HCT116 (cell line): ENCODE measurements at regions not wholly inside any gene's neighbourhood (a gene's known extent, or its start where the extent isn't known, plus 50 kb on each side); places are given as distances from the start of the nearest gene placed in this dataset.

Experiments used
- ATAC-seq: fragments of 200-7000 bp; cut with Tn5 transposase; 2 replicates; pipeline ENCODE4 v1.9.1; 2020; ENCODE audit warnings: mild to moderate bottlenecking, moderate library complexity
- BruUV-seq: library from RNA; stranded (reverse); fragments of 400-500 nt; replicated peaks from 2 replicates; lab custom pipeline; 2021; lab: Mats Ljungman, UMichigan
- CTCF ChIA-PET: fragments of 300-600 bp; sonication (Branson Sonifier 250); formaldehyde crosslinking; loops from one replicate; lab custom pipeline; 2021; ENCODE audit warnings: antibody characterized with exemption; lab: Charles Lee
- POLR2A ChIA-PET: fragments of 300-600, 350-600 bp; sonication (Branson Sonifier 250); formaldehyde crosslinking; loops from one replicate; lab custom pipeline; 2021; ENCODE audit warnings: antibody characterized with exemption; lab: Charles Lee
- RAD21 ChIA-PET, 2 experiments: fragments of 300-600 bp; sonication (Branson Sonifier 250); formaldehyde crosslinking; loops; one replicate each; lab custom pipeline; 2023; ENCODE audit warnings: low total read pairs in 2 of 2; ENCODE audit not compliant: uncharacterized antibody in 2 of 2, unreplicated experiment in 2 of 2, low non-redundant PET in 1 of 2; lab: Charles Lee
- DNase-seq: peaks from one replicate; pipeline ENCODE4 v3.0.0-alpha.2; 2010; ENCODE audit warnings: low read depth, low spot score
- H2AFZ ChIP-seq: fragments of 200-600 bp; shearing (Covaris generic), sonication (generic); 2 replicates; pipeline ENCODE4 v1.6.1; 2017; ENCODE audit warnings: low read depth, mixed run types, mixed read lengths, antibody characterized with exemption, low read length; ENCODE audit not compliant: poor library complexity, severe bottlenecking
- H3K27ac ChIP-seq: 2 replicates; pipeline ENCODE4 v1.5.1; 2012; ENCODE audit warnings: low read depth, low read length
- H3K27me3 ChIP-seq: fragments of 200-600 bp; sonication (generic); 2 replicates; pipeline ENCODE4 v1.6.1; 2016; ENCODE audit warnings: mixed run types, low read length, mixed read lengths; ENCODE audit not compliant: insufficient read depth
- H3K36me3 ChIP-seq, 2 experiments: fragments of 200-500 bp in 1 of 2; fragments of 200-600 bp in 1 of 2; sonication (Bioruptor generic) in 1 of 2; sonication (generic) in 1 of 2; 2 replicates each; pipeline versions ENCODE4 v1.5.1 to v1.6.1; 2014 to 2016; ENCODE audit warnings: low read length in 2 of 2, inconsistent platforms in 1 of 2, mixed read lengths in 1 of 2, mixed run types in 1 of 2; ENCODE audit not compliant: insufficient read depth in 2 of 2, control insufficient read depth in 1 of 2
- H3K4me1 ChIP-seq, 2 experiments: fragments of 200-600 bp in 1 of 2; sonication (generic) in 1 of 2; 2 replicates each; pipeline versions ENCODE4 v1.5.1 to v1.6.1; 2012 to 2017; ENCODE audit warnings: low read length in 2 of 2, inconsistent platforms in 1 of 2, mild to moderate bottlenecking in 1 of 2, mixed read lengths in 1 of 2, mixed run types in 1 of 2, moderate library complexity in 1 of 2; ENCODE audit not compliant: insufficient read depth in 2 of 2, control insufficient read depth in 1 of 2
- H3K4me2 ChIP-seq: fragments of 200-600 bp; sonication (generic); 2 replicates; pipeline ENCODE4 v1.6.1; 2017; ENCODE audit warnings: mixed run types, low read length, mixed read lengths
- H3K4me3 ChIP-seq, 2 experiments: fragments of 200-600 bp in 1 of 2; sonication (generic) in 1 of 2; replicated peaks in 1 of 2; 2 replicates each; pipeline ENCODE4 v1.5.1; 2011 to 2016; ENCODE audit warnings: low read length in 2 of 2, control low read depth in 1 of 2, low read depth in 1 of 2, mild to moderate bottlenecking in 1 of 2, mixed read lengths in 1 of 2, mixed run types in 1 of 2
- H3K79me2 ChIP-seq: fragments of 200-600 bp; sonication (generic); 2 replicates; pipeline ENCODE4 v1.6.1; 2017; ENCODE audit warnings: mild to moderate bottlenecking, mixed run types, low read length, moderate library complexity, mixed read lengths; ENCODE audit not compliant: insufficient read depth
- H3K9ac ChIP-seq: fragments of 200-600 bp; sonication (generic); 2 replicates; pipeline ENCODE4 v1.6.1; 2016; ENCODE audit warnings: low read length, mixed read lengths
- H3K9me2 ChIP-seq: fragments of 200-600 bp; sonication (generic), shearing (Covaris generic); 2 replicates; pipeline ENCODE4 v1.6.1; 2017; ENCODE audit warnings: mixed run types, mild to moderate bottlenecking, moderate library complexity; ENCODE audit not compliant: insufficient read depth
- H3K9me3 ChIP-seq, 2 experiments: fragments of 200-500 bp in 1 of 2; fragments of 200-600 bp in 1 of 2; sonication (Bioruptor generic) in 1 of 2; sonication (generic) in 1 of 2; 2 replicates each; pipeline ENCODE4 v1.6.1; 2014 to 2017; ENCODE audit warnings: low read length in 2 of 2, mixed read lengths in 2 of 2, inconsistent platforms in 1 of 2, low read depth in 1 of 2, mild to moderate bottlenecking in 1 of 2, mixed run types in 1 of 2, moderate library complexity in 1 of 2; ENCODE audit not compliant: control insufficient read depth in 1 of 2, insufficient read depth in 1 of 2
- H4K20me1 ChIP-seq: fragments of 200-600 bp; sonication (generic), shearing (Covaris generic); 2 replicates; pipeline ENCODE4 v1.6.1; 2017; ENCODE audit warnings: mixed run types, mild to moderate bottlenecking, moderate library complexity; ENCODE audit not compliant: insufficient read depth
- ATF3 ChIP-seq: IDR thresholded peaks from 2 replicates; pipeline ENCODE4 v1.6.1; 2012
- CBX3 ChIP-seq: IDR thresholded peaks from 2 replicates; pipeline ENCODE4 v1.6.1; 2012; ENCODE audit warnings: low read depth
- CEBPB ChIP-seq: IDR thresholded peaks from 2 replicates; pipeline ENCODE4 v1.6.1; 2012; ENCODE audit warnings: low read depth
- CTCF ChIP-seq, 3 experiments: fragments of 200-600 bp in 1 of 3; sonication (generic) in 1 of 3; IDR thresholded peaks in 2 of 3; conservative IDR thresholded peaks in 1 of 3; 2 replicates each; pipeline ENCODE4 v1.5.1; 2012 to 2017; ENCODE audit warnings: low read depth in 2 of 3, low read length in 2 of 3, antibody characterized with exemption in 1 of 3, borderline replicate concordance in 1 of 3, control low read depth in 1 of 3, mild to moderate bottlenecking in 1 of 3, mixed read lengths in 1 of 3, mixed run types in 1 of 3, moderate library complexity in 1 of 3; ENCODE audit not compliant: insufficient read depth in 1 of 3
- EGR1 ChIP-seq: IDR thresholded peaks from 2 replicates; pipeline ENCODE4 v1.6.1; 2012; ENCODE audit warnings: low read depth
- ELF1 ChIP-seq: IDR thresholded peaks from 2 replicates; pipeline ENCODE4 v1.6.1; 2012; ENCODE audit warnings: low read depth, borderline replicate concordance
- EZH2 ChIP-seq: fragments of 200-600 bp; sonication (generic); IDR thresholded peaks from 2 replicates; pipeline ENCODE4 v1.6.1; 2017; ENCODE audit warnings: antibody characterized with exemption, mixed run types
- EZH2phosphoT487 ChIP-seq: fragments of 200-600 bp; IDR thresholded peaks from 2 replicates; pipeline ENCODE4 v1.6.1; 2018; ENCODE audit warnings: antibody characterized with exemption, borderline replicate concordance
- FOSL1 ChIP-seq: IDR thresholded peaks from 2 replicates; pipeline ENCODE4 v1.6.1; 2012; ENCODE audit warnings: low read depth
- JUND ChIP-seq: IDR thresholded peaks from 2 replicates; pipeline ENCODE4 v1.6.1; 2012
- MAX ChIP-seq: IDR thresholded peaks from 2 replicates; pipeline ENCODE4 v1.6.1; 2012
- POLR2A ChIP-seq: IDR thresholded peaks from 2 replicates; pipeline ENCODE4 v1.7.0; 2011; ENCODE audit warnings: borderline replicate concordance; ENCODE audit not compliant: insufficient read depth, insufficient read length; ENCODE audit errors: extremely low read depth
- POLR2AphosphoS5 ChIP-seq: IDR thresholded peaks from 2 replicates; pipeline ENCODE4 v1.6.1; 2011; ENCODE audit warnings: mild to moderate bottlenecking, low read depth, low read length, moderate library complexity
- SIN3A ChIP-seq: IDR thresholded peaks from 2 replicates; pipeline ENCODE4 v1.6.1; 2012; ENCODE audit warnings: low read depth
- SP1 ChIP-seq: IDR thresholded peaks from 2 replicates; pipeline ENCODE4 v1.6.1; 2012; ENCODE audit warnings: low read depth
- SRF ChIP-seq: IDR thresholded peaks from 2 replicates; pipeline ENCODE4 v1.6.1; 2012; ENCODE audit warnings: low read depth
- TCF7L2 ChIP-seq: IDR thresholded peaks from 2 replicates; pipeline ENCODE4 v1.7.0; 2011; ENCODE audit warnings: borderline replicate concordance, inconsistent platforms; ENCODE audit not compliant: insufficient read depth, insufficient read length; ENCODE audit errors: extremely low read depth
- ZBTB33 ChIP-seq: IDR thresholded peaks from 2 replicates; pipeline ENCODE4 v1.6.1; 2011; ENCODE audit warnings: mild to moderate bottlenecking, low read length, moderate library complexity; ENCODE audit not compliant: insufficient replicate concordance; ENCODE audit errors: extremely low read depth
- ZFX ChIP-seq: fragments of 450-650 bp; IDR thresholded peaks from 2 replicates; pipeline ENCODE4 v1.6.1; 2017
- ZNF274 ChIP-seq: fragments of 200-500 bp; sonication (Bioruptor generic); IDR thresholded peaks from 2 replicates; pipeline ENCODE4 v1.6.1; 2014; ENCODE audit warnings: mild to moderate bottlenecking, low read depth, low read length, inconsistent platforms
- intact Hi-C: fragments of 100-400 bp; cut with micrococcal nuclease; formaldehyde crosslinking; loops from 2 replicates; pipeline ENCODE4 v1.10.0; 2022

DNA sequence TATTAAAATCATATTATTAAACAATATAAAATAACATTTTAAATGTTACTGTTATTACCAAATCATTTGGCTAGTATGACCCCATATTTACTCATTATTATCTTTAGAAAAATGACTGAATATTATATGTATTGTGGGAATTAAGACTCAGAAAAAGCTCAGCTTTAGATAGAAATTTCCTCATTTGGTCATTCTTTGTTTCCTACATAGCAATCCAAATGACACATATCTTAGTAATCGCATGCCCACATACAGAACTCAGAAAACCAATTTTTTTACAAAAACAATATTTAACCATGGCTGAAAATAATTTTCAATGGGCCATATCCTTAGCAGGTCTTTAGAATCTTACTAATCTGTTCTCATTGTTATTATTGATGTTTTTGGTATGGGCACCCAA, 53.8 kb upstream of the TSLP start:
- Histone ChIP-seq H3K9ac (no peak overlapping the region), H3K79me2 (no peaks in the 10 kb centered on the region), H2AFZ (no peak overlapping the region), H3K36me3 (no peaks in the 10 kb centered on the region; a peak in 1 of 4 replicates), H3K9me2 (no peaks in the 10 kb centered on the region), H4K20me1 (no peaks in the 10 kb centered on the region), H3K27me3 (0 out of 2 replicates have a peak, but pooled peaks cover 4% of the 10 kb centered on the region), H3K4me2 (no peak overlapping the region), H3K4me3 (no peak overlapping the region), H3K27ac (no peak overlapping the region)
- ATAC-seq (no peak), DNase-seq (no peak)
- intact Hi-C loops = no loop called here
- RAD21 ChIA-PET = no interaction called here
- no TSS peak for BruUV-seq
- TF ChIP-seq EZH2 (no peak), SIN3A (no peak), JUND (no peak), ZFX (no peak), ATF3 (no peak), EZH2phosphoT487 (no peak), TCF7L2 (no peak), POLR2AphosphoS5 (no peak), CBX3 (no peak), POLR2A (no peak), SRF (no peak), ELF1 (no peak), SP1 (no peak), ZBTB33 (no peak), EGR1 (no peak), CEBPB (no peak), FOSL1 (no peak), CTCF (IDR thresholded peaks at IDR 0.05 in 2 of 3, conservative IDR thresholded peaks at IDR 0.05 in 1 of 3; ENCODE audit: borderline replicate concordance in 1 of 3, insufficient read depth in 1 of 3, low read depth in 2 of 3, low read length in 2 of 3) (no peak), MAX (no peak), ZNF274 (no peak)
- TF ChIP-seq, all 23 proteins: peak for 0
- H3K9me3 ChIP-seq = no peaks in the 10 kb centered on the region
- ChIA-PET CTCF (no interaction called here), POLR2A (no interaction called here)
- H3K4me1 ChIP-seq = no peaks in the 10 kb centered on the region
